Muscle layer of duodenum (tissue), 2 donors: ENCODE measurements at regions not wholly inside any gene's neighbourhood (a gene's known extent, or its start where the extent isn't known, plus 50 kb on each side); places are given as distances from the start of the nearest gene placed in this dataset.
"Not testable (repeated sequence)": the region's sequence is repeated elsewhere in the genome, so short reads cannot be mapped to it uniquely, and the experiment has no call there.

Experiments
- H3K27ac ChIP-seq: one replicate; pipeline ENCODE4 v1.7.0; 2013; ENCODE audit warnings: mild to moderate bottlenecking, low read length
- H3K27me3 ChIP-seq: one replicate; pipeline ENCODE4 v1.7.0; 2013; ENCODE audit warnings: low read depth, mild to moderate bottlenecking, control low read depth, low read length
- H3K36me3 ChIP-seq, 2 donors: one replicate each; pipeline ENCODE4 v1.7.0; 2013; ENCODE audit warnings: low read length in 2 of 2, control low read depth in 1 of 2, mild to moderate bottlenecking in 1 of 2; ENCODE audit not compliant: insufficient read depth in 2 of 2, control insufficient read depth in 1 of 2
- H3K4me1 ChIP-seq, 2 donors: one replicate each; pipeline ENCODE4 v1.7.0; 2013; ENCODE audit warnings: low read length in 2 of 2, mild to moderate bottlenecking in 2 of 2, control low read depth in 1 of 2, moderate library complexity in 1 of 2; ENCODE audit not compliant: insufficient read depth in 2 of 2, control insufficient read depth in 1 of 2
- H3K4me3 ChIP-seq, 2 donors: one replicate each; pipeline ENCODE4 v1.7.0; 2013; ENCODE audit warnings: low read length in 2 of 2, low read depth in 1 of 2, mild to moderate bottlenecking in 1 of 2
- H3K9me3 ChIP-seq, 2 donors: one replicate each; pipeline ENCODE4 v1.7.0; 2013; ENCODE audit warnings: low read length in 2 of 2, control low read depth in 1 of 2, mild to moderate bottlenecking in 1 of 2; ENCODE audit not compliant: control insufficient read depth in 1 of 2
- donor health status: healthy.

GRCh38 chr2:65587779-65588178, 155.4 kb upstream of the SPRED2 start:
- H3K4me1 ChIP-seq, result no peaks in the 10 kb centered on the region
- H3K27ac ChIP-seq, result no peak overlapping the region
- no peaks in the 10 kb centered on the region for H3K27me3 ChIP-seq

DNA sequence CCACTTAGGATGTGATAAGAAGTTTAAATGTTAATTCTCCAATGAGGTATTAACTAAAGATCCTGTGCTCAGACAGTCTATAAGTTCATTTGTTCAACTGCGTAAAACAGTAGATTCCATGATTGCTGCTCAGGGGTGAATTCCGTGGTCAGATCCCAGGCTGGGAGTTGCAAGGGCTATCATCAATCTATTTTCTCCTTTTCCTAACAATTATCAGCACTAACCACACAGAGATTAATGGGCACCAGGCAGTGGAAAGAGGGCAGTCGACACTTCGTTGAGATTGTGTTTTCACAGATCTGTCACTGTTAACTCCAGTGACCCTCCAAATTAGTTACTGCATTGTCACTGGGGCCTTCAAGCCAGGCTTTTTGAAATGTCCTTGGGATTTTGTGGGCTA, 154.1 kb upstream of the SPRED2 start:
- H3K27ac ChIP-seq, result no peak overlapping the region
- no peak overlapping the region for H3K4me3 ChIP-seq

More at GRCh38 chr2:65587779-65588178, 155.4 kb upstream of the SPRED2 start:
- H3K36me3 ChIP-seq, result no peaks in the 10 kb centered on the region
- no peak overlapping the region for H3K4me3 ChIP-seq
- no peaks in the 10 kb centered on the region for H3K9me3 ChIP-seq

GRCh38 chr2:65583061-65583460, 150.7 kb upstream of the SPRED2 start:
- Histone ChIP-seq H3K27me3 (no peaks in the 10 kb centered on the region), H3K9me3 (no peaks in the 10 kb centered on the region), H3K36me3 (no peaks in the 10 kb centered on the region), H3K27ac (no peak overlapping the region), H3K4me1 (no peaks in the 10 kb centered on the region), H3K4me3 (no peak overlapping the region)

More for the DNA sequence above, 154.1 kb upstream of the SPRED2 start:
- no peaks in the 10 kb centered on the region for H3K9me3 ChIP-seq
- no peaks in the 10 kb centered on the region for H3K27me3 ChIP-seq
- H3K36me3 ChIP-seq, result no peaks in the 10 kb centered on the region
- no peaks in the 10 kb centered on the region for H3K4me1 ChIP-seq

- no peaks in the 10 kb centered on the region for H3K9me3 ChIP-seq
- no peak overlapping the region for H3K27ac ChIP-seq
- H3K4me3 ChIP-seq, result no peak overlapping the region
- H3K36me3 ChIP-seq, result no peaks in the 10 kb centered on the region
- H3K27me3 ChIP-seq, result no peaks in the 10 kb centered on the region
- no peaks in the 10 kb centered on the region for H3K4me1 ChIP-seq
Measured at GRCh38 chr2:65582364-65582763, 150.0 kb upstream of the SPRED2 start.

DNA sequence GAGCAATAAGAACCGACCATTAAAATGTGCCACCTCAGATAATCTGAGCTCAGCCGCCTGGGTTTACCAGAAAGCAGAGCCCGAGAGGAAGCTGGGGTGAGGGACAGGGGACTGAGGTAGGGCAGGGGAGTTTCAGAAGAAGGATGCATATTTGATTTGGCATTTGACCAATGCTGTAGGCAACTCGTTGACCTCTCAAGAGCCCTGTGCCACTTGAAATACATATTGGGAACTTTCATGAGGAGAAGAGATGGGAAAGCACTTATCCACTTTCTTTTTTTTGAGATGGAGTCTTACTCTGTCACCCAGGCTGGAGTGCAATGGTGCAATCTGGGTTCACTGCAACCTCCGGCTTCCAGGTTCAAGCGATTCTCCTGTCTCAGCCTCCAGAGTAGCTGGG, 148.4 kb upstream of the SPRED2 start:
- no peaks in the 10 kb centered on the region for H3K9me3 ChIP-seq
- no peak overlapping the region for H3K27ac ChIP-seq
- no peaks in the 10 kb centered on the region for H3K27me3 ChIP-seq
- H3K4me3 ChIP-seq, result no peak overlapping the region
- no peaks in the 10 kb centered on the region for H3K36me3 ChIP-seq
- no peaks in the 10 kb centered on the region for H3K4me1 ChIP-seq

DNA sequence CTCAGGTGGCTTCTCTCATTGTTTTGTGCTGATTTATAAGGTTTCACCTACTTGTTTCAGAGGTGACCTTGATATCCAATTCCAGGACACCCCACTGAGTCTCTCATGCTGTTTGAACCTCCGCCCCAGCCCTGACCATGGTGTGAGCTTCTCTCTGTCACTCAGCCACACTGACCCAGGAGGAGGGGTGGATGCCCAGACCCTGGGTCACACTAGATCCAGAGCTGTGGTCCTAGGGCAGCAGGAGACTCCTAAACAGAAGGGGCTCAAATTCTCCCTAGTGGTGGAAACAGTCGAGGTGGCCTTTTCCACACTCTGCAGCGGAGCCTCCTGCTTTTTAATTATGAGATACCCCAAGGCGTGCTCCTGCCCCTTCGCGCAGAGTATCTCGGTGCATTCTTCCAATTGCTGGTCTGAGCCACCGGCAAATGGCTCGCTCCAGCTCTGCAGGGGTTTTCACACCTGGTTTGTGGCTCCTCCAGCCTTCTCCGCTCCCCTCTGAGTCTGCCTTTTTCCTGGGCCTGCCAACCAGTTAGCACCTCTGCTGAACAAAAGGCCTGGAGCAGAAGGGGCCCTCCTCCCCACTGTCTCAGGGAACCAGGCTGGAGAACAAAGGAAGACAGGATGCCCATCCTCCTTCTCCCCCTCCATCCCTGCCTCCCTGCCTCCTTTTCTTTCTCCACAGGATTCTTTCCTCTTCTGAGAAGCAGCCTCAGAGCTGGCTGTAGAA, 147.3 kb upstream of the SPRED2 start:
- H3K4me3 ChIP-seq, result no peak overlapping the region
- no peaks in the 10 kb centered on the region for H3K4me1 ChIP-seq
- no peaks in the 10 kb centered on the region for H3K27me3 ChIP-seq
- H3K36me3 ChIP-seq, result no peaks in the 10 kb centered on the region
- H3K27ac ChIP-seq, result no peak overlapping the region
- no peaks in the 10 kb centered on the region for H3K9me3 ChIP-seq

GRCh38 chr2:65577654-65578053, 145.3 kb upstream of the SPRED2 start:
- H3K36me3 ChIP-seq, result no peaks in the 10 kb centered on the region
- H3K9me3 ChIP-seq, result no peaks in the 10 kb centered on the region
- H3K4me3 ChIP-seq, result no peak overlapping the region
- no peak overlapping the region for H3K27ac ChIP-seq
- no peaks in the 10 kb centered on the region for H3K27me3 ChIP-seq
- no peaks in the 10 kb centered on the region for H3K4me1 ChIP-seq

DNA sequence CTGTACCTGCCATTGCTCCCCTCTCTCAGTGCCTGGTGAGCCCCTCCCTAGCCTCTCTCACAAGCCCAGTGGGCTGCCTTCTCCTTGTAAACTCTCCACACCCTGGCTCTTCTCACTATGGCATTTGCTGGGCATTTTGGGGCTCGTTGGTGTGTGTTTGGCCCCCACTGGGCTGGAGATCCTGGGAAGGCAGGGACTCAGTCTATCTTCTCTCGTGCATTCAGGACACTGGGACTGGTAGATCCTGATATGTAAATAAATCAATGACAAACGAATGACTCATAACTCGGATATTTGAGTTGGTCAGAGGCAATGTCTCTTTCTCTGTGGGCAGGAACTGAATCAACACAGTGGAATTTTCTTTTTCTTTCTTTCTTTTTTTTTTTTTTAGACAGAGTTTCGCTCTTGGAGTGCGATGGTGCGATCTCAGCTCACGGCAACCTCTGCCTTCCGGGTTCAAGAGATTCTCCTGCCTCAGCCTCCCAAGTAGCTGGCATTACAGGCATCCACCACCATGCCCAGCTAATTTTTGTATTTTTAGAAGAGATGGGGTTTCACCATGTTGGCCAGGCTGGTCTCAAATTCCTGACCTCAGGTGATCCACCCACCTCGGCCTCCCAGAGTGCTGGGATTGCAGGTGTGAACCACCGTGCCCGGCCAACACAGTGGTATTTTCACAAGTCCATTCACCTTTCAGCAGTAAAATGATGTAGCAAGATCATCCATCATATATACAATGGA, 144.6 kb upstream of the SPRED2 start:
- Histone ChIP-seq H3K27ac (no peak overlapping the region), H3K4me1 (no peaks in the 10 kb centered on the region), H3K4me3 (no peak overlapping the region), H3K36me3 (no peaks in the 10 kb centered on the region), H3K9me3 (no peaks in the 10 kb centered on the region), H3K27me3 (no peaks in the 10 kb centered on the region)

- H3K36me3 ChIP-seq, result no peaks in the 10 kb centered on the region
- no peaks in the 10 kb centered on the region for H3K27me3 ChIP-seq
- no peaks in the 10 kb centered on the region for H3K4me1 ChIP-seq
- no peak overlapping the region for H3K27ac ChIP-seq
- no peaks in the 10 kb centered on the region for H3K9me3 ChIP-seq
- H3K4me3 ChIP-seq, result no peak overlapping the region
Measured at GRCh38 chr2:65576278-65576677, 143.9 kb upstream of the SPRED2 start.

DNA sequence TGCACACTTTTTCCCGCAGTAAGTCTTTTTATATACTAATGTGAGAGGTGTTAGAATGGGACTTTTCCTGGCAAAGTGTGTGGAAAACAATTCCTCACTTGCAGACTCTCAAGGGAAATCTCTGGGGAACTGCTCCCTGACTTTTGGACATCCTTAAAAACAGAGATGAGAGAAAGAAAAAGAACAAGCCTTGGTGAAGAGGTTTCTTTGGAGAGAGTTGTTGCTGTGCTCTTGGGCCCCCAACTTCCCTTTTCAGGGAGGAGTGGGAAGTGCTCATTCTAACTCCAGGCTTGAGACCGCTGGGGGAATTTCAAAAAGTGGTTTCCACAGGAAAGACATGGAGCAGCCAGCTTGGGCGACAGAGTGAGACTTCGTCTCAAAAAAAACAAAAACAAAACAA, 142.6 kb upstream of the SPRED2 start:
- no peaks in the 10 kb centered on the region for H3K4me1 ChIP-seq
- H3K4me3 ChIP-seq, result no peak overlapping the region
- no peaks in the 10 kb centered on the region for H3K27me3 ChIP-seq
- H3K27ac ChIP-seq, result no peak overlapping the region
- H3K36me3 ChIP-seq, result no peaks in the 10 kb centered on the region
- H3K9me3 ChIP-seq, result no peaks in the 10 kb centered on the region

- not testable (repeated sequence) for H3K36me3 ChIP-seq, H3K4me3 ChIP-seq, H3K27me3 ChIP-seq, H3K4me1 ChIP-seq, H3K9me3 ChIP-seq, H3K27ac ChIP-seq
Measured at GRCh38 chr2:65568656-65569440, 136.4 kb upstream of the SPRED2 start.
